ENCODE measurements at regions not wholly inside any gene's neighbourhood (a gene's known extent, or its start where the extent isn't known, plus 50 kb on each side); places are given as distances from the start of the nearest gene placed in this dataset.

DNA sequence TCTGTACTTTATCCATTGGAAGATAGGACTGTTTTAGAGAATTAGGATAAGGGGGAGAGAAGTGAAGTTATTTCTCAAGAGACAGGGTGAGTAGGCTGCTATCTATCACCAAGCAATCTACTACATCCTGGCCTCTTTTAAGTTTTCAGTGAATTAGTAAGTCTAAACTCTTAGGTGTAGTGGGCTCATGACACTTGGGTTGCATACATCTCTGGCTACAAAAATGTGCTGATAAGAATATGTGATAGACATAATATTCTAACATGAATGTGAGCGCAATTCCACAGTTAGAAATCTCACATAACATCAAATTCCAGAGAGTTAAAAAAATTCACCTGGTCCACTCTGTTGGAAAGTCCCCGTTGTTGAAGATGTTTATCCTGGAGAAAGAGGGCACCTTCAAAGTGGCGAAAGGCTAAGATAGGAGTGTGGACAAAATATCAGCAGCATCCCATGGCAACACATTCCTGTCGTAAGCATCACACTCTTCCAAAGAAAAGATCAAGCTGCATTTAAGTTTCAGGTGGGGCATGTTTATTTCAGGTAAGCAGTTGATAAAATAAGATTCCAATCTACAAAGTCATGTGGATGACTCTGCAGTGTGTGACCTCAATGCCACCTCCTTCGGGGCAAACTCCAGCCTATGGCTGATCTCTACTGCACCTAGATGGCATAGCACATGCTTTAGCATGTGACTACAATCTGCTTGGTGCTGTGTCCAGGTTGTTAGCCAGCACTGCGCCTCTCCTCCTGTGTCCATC is 111.7 kb upstream of the NEDD9 start (continued):
- TF ChIP-seq SMAD1 (CRISPR knock-in tag; IDR thresholded peaks at IDR 0.05; ENCODE audit: borderline replicate concordance, low read depth) (no peak), SMAD9 (CRISPR knock-in tag; IDR thresholded peaks at IDR 0.05) (no peak), FOXO1 (CRISPR knock-in tag; IDR thresholded peaks at IDR 0.05) (peak; percentile 14; the same call in 1 of the 2 replicates), MLLT10 (CRISPR knock-in tag; IDR thresholded peaks at IDR 0.05) (no peak)

GRCh38 chr6:11341867-11342266 is 109.4 kb upstream of the NEDD9 start:
- Histone ChIP-seq H3K9ac (ENCODE audit: insufficient read depth, low read depth, low read length) (no peak overlapping the region), H4K20me1 (ENCODE audit: insufficient read depth, low read length) (no peaks in the 10 kb centered on the region), H3K4me3 (replicated peaks in 1 of 3; ENCODE audit: insufficient read depth in 1 of 3, low read depth in 2 of 3, low read length in 3 of 3) (no peak overlapping the region), H3K27me3 (ENCODE audit: control insufficient read depth in 1 of 2, insufficient read depth in 2 of 2, low read length in 2 of 2) (no peaks in the 10 kb centered on the region), H3K27ac (ENCODE audit: extremely low read length, insufficient read depth, low read length) (no peak overlapping the region), H3K4me1 (ENCODE audit: insufficient read depth, low read length) (peaks cover 30% of the 10 kb centered on the region), H3K9me3 (ENCODE audit: low read length) (no peaks in the 10 kb centered on the region), H2AFZ (ENCODE audit: low read length) (no peak overlapping the region), H3K79me2 (ENCODE audit: insufficient read depth, low read length) (no peaks in the 10 kb centered on the region), H3K36me3 (replicated peaks in 1 of 2; ENCODE audit: control insufficient read depth in 1 of 2, insufficient read depth in 2 of 2, low read length in 2 of 2) (no peaks in the 10 kb centered on the region), H3K4me2 (ENCODE audit: low read depth, low read length) (no peak overlapping the region)
- no TSS peak for BruUV-seq (replicated peaks)
- TF ChIP-seq CEBPG (CRISPR knock-in tag; IDR thresholded peaks at IDR 0.05) (0 out of 2 replicates have a peak, but pooled peaks have one; percentile 6), ZNF44 (CRISPR knock-in tag; IDR thresholded peaks at IDR 0.05) (no peak), CEBPB (IDR thresholded peaks at IDR 0.05; ENCODE audit: borderline replicate concordance, low read depth, low read length) (peak; percentile 72), ATRX (CRISPR knock-in tag; IDR thresholded peaks at IDR 0.05; ENCODE audit: borderline replicate concordance) (no peak)
- TF ChIP-seq, protein P1, sequence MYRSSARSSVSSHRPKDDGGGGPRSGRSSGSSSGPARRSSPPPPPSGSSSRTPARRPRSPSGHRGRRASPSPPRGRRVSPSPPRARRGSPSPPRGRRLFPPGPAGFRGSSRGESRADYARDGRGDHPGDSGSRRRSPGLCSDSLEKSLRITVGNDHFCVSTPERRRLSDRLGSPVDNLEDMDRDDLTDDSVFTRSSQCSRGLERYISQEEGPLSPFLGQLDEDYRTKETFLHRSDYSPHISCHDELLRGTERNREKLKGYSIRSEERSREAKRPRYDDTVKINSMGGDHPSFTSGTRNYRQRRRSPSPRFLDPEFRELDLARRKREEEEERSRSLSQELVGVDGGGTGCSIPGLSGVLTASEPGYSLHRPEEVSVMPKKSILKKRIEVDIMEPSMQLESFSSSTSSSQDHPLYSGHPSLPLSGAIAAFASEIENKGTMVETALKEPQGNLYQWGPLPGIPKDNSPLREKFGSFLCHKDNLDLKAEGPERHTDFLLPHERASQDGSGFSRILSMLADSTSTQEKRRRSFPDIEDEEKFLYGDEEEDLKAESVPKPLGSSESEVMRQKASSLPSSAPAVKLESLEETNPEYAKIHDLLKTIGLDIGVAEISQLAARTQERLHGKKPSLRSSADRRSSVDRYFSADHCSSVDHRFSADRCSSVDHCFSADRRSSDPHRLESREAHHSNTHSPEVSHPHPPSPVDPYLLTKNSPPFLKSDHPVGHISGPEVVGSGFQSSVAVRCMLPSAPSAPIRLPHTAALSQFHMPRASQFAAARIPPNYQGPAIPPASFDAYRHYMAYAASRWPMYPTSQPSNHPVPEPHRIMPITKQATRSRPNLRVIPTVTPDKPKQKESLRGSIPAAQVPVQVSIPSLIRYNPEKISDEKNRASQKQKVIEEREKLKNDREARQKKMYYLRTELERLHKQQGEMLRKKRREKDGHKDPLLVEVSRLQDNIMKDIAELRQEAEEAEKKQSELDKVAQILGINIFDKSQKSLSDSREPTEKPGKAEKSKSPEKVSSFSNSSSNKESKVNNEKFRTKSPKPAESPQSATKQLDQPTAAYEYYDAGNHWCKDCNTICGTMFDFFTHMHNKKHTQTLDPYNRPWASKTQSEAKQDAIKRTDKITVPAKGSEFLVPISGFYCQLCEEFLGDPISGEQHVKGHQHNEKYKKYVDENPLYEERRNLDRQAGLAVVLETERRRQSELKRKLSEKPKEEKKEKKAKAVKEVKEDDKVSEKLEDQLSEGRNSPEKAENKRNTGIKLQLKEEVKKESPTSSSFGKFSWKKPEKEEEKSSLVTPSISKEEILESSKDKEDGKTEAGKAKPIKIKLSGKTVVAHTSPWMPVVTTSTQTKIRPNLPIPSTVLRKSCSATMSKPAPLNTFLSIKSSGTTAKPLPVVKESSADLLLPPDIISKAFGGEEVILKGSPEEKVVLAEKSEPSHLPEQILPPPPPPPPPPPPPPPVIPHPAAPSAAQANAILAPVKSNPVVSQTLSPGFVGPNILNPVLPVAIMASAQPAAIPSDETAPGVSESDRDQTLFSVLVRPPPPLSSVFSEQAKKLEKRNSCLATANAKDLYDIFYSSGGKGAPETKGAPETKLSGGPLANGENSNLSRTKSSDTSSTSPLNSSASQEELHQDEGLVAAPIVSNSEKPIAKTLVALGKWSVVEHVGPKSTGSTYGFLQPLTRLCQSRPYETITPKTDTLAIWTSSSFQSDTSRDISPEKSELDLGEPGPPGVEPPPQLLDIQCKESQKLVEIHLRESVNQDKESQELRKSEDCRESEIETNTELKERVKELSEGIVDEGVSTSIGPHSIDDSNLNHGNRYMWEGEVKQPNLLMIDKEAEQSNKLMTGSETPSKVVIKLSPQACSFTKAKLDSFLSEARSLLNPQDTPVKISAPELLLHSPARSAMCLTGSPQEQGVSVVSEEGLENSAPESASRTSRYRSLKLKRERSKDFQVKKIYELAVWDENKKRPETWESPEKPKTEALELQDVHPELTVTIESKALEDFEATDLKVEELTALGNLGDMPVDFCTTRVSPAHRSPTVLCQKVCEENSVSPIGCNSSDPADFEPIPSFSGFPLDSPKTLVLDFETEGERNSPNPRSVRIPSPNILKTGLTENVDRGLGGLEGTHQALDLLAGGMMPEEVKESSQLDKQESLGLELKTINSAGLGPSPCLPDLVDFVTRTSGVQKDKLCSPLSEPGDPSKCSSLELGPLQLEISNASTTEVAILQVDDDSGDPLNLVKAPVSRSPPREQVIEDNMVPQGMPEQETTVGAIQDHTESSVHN (CRISPR knock-in tag; IDR thresholded peaks at IDR 0.05), result no peak
- TF ChIP-seq, protein P2, sequence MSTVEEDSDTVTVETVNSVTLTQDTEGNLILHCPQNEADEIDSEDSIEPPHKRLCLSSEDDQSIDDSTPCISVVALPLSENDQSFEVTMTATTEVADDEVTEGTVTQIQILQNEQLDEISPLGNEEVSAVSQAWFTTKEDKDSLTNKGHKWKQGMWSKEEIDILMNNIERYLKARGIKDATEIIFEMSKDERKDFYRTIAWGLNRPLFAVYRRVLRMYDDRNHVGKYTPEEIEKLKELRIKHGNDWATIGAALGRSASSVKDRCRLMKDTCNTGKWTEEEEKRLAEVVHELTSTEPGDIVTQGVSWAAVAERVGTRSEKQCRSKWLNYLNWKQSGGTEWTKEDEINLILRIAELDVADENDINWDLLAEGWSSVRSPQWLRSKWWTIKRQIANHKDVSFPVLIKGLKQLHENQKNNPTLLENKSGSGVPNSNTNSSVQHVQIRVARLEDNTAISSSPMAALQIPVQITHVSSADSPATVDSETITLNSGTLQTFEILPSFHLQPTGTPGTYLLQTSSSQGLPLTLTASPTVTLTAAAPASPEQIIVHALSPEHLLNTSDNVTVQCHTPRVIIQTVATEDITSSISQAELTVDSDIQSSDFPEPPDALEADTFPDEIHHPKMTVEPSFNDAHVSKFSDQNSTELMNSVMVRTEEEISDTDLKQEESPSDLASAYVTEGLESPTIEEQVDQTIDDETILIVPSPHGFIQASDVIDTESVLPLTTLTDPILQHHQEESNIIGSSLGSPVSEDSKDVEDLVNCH (CRISPR knock-in tag; IDR thresholded peaks at IDR 0.05), result no peak
- CTCF ChIA-PET (ENCODE audit: low intra/inter-chr PET ratio, low total read pairs), result no interaction called here
- DNase-seq (ENCODE audit: low spot score) (no peak), ATAC-seq (no peak), FAIRE-seq (no peak)
- 97% methylated on average over 2 of the region's 2 CpGs for WGBS (ENCODE audit: low lambda C conversion rate)
- intact Hi-C loops (cut with micrococcal nuclease; ENCODE audit: unreplicated experiment), result no loop called here
- in situ Hi-C loops (cut with HindIII; ENCODE audit: extremely low pct_ligation_motif_present, low pct_unique_long_range_greater_than_20kb), result no loop called here
- POLR2A ChIA-PET, result interaction anchor here (1.0 kb wide), 1 partner anchor 17 kb away, joined by 3 read pairs; no protein-coding TSS in a partner anchor

Measured in HepG2 (cell line).